Mucosa of stomach (tissue), 1 donor: ENCODE measurements at regions not wholly inside any gene's neighbourhood (a gene's known extent, or its start where the extent isn't known, plus 50 kb on each side); places are given as distances from the start of the nearest gene placed in this dataset.
"Not testable (repeated sequence)": the region's sequence is repeated elsewhere in the genome, so short reads cannot be mapped to it uniquely, and the experiment has no call there.

ENCODE experiments used
- H3K27me3 ChIP-seq: one replicate; pipeline ENCODE4 v1.7.0; 2013; ENCODE audit warnings: mild to moderate bottlenecking, low read length; ENCODE audit not compliant: control insufficient read depth, insufficient read depth
- H3K36me3 ChIP-seq: one replicate; pipeline ENCODE4 v1.7.0; 2013; ENCODE audit warnings: low read length; ENCODE audit not compliant: control insufficient read depth, insufficient read depth
- H3K4me1 ChIP-seq: one replicate; pipeline ENCODE4 v1.7.0; 2013; ENCODE audit warnings: mild to moderate bottlenecking, low read length; ENCODE audit not compliant: control insufficient read depth, insufficient read depth
- H3K4me3 ChIP-seq: one replicate; pipeline ENCODE4 v1.7.0; 2013; ENCODE audit warnings: low read length
- H3K9ac ChIP-seq: one replicate; pipeline ENCODE4 v1.7.0; 2013; ENCODE audit warnings: mild to moderate bottlenecking, low read length, moderate library complexity
- H3K9me3 ChIP-seq: one replicate; pipeline ENCODE4 v1.7.0; 2013; ENCODE audit warnings: mild to moderate bottlenecking, low read length, moderate library complexity; ENCODE audit not compliant: control insufficient read depth
- donor health status: Pancreatic carcinoma.

DNA sequence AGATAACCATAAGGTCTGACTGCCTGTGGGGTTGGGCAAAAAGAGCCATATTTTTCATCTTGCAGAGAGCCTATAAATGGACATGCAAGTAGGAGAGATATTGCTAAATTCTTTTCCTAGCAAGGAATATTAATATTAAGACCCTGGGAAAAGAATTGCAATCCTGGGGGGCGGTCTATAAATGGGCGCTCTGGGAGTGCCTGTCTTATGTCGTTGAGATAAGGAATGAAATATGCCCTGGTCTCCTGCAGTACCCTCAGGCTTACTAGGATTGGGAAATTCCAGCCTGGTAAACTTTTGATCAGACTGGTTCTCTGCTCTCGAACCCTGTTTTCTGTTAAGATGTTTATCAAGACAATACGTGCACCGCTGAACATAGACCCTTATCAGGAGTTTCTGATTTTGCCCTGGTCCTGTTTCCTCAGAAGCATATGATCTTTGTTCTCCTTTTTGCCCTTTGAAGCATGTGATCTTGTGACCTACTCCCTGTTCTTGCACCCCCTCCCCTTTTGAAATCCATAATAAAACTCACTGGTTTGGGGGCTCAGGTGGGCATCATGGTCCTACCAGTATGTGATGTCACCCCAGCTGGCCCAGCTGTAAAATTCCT is 1458.3 kb downstream of the PCDH9 start:
- H3K27me3 ChIP-seq, H3K4me3 ChIP-seq, H3K9me3 ChIP-seq, H3K36me3 ChIP-seq, H3K9ac ChIP-seq, H3K4me1 ChIP-seq: not testable (repeated sequence)

- Histone ChIP-seq H3K4me1 (no peaks in the 10 kb centered on the region), H3K9ac (no peak overlapping the region), H3K36me3 (no peaks in the 10 kb centered on the region), H3K27me3 (no peaks in the 10 kb centered on the region), H3K4me3 (no peak overlapping the region), H3K9me3 (no peaks in the 10 kb centered on the region)
Measured at GRCh38 chr13:65768545-65768944, 1461.6 kb downstream of the PCDH9 start.

DNA sequence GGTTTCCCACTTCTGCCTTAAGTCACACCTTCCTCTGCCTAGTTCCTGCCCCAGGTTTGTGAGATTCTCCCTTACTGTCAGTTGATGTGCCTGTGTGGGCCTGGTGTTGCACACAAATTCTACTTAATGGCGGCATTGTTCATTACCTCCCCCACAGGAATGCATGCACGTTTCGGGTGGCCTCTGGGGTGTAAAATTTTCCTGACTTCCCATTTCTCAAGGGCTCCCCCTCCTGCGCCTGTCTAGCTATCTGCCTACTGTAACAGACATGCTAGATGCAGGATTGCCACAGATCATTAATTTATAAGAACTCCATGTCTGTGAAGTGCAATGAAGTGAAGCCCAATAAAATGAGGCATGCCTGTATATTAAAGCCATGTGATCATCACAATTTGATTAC is 1466.3 kb downstream of the PCDH9 start:
- Histone ChIP-seq H3K4me3 (no peak overlapping the region), H3K36me3 (no peaks in the 10 kb centered on the region), H3K9me3 (no peaks in the 10 kb centered on the region), H3K27me3 (no peaks in the 10 kb centered on the region), H3K9ac (no peak overlapping the region), H3K4me1 (no peaks in the 10 kb centered on the region)

DNA sequence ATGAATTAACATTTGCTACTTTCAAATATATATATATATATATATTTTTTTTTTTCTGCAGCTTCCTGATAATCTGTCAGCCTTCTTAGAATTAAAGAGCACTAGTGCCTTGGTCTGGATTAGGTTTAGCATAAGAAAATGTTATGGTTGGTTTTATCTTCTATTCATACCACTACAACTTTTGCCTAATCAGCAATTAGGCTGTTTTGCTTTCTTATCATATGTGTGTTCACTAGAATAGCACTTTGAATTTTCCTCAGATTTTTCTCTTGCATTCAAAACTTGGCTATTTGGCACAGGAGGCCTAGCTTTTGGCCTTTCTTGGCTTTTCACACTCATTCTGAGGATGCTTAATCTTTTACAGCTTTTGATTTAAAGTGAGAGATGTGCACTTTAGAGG is 1468.1 kb downstream of the PCDH9 start:
- H3K36me3 ChIP-seq, result no peaks in the 10 kb centered on the region
- no peak overlapping the region for H3K4me3 ChIP-seq
- H3K9me3 ChIP-seq, result no peaks in the 10 kb centered on the region
- no peak overlapping the region for H3K9ac ChIP-seq
- H3K4me1 ChIP-seq, result no peaks in the 10 kb centered on the region
- no peaks in the 10 kb centered on the region for H3K27me3 ChIP-seq

DNA sequence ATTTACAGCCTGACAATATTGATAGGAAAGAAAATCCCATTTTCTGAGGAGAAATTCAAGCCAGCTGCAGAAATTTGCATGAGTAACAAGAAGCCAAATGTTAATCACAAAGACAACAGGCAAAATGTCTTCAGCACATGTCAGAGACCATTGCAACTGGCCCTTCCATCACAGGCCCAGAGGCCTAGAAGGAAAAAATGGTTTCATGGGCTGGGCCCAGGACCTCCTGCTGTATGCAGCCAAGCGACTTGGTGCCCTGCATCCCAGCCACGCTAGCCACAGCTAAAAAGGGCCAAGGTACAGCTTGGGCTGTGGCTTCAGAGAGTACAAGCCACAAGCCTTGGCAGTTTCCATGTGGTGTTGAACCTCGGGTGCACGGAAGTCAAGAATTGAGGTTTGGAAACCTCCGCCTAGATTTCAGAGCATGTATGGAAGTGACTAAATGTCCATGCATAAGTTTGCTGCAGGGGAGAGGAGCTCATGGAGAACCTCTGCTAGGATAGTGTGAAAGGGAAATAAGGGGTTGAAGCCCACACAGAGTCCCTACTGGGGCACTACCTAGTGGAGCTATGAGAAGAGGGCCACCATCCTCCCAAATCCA is 1474.0 kb downstream of the PCDH9 start:
- H3K36me3 ChIP-seq, result no peaks in the 10 kb centered on the region
- no peaks in the 10 kb centered on the region for H3K4me1 ChIP-seq
- H3K9ac ChIP-seq, result no peak overlapping the region
- no peaks in the 10 kb centered on the region for H3K9me3 ChIP-seq
- H3K27me3 ChIP-seq, result no peaks in the 10 kb centered on the region
- H3K4me3 ChIP-seq, result no peak overlapping the region

- no peaks in the 10 kb centered on the region for H3K4me1 ChIP-seq
Measured at GRCh38 chr13:65748227-65748626, 1481.9 kb downstream of the PCDH9 start.

DNA sequence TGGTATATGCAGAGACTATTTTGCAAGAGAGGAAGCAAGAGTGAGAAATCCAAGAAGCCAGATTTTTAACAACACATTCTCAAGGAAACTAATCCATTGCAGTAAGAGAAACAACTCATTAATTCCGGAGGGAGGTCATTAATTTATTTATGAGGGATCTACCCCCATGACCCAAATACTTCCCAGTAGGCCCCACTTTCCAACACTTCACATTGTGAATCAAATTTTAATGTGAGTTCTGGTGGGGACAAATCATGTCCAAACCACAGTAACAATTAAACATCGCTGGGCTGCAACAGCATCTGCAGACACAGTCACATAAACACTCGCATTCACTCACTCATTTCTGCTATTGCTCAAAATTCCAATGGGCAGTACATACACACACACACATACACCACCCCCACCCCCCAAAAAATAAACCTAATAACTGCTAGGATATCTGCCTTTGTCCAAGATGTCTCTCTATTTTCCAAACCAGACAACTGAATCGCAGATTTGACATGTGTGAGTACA is 1483.7 kb downstream of the PCDH9 start:
- no peaks in the 10 kb centered on the region for H3K4me1 ChIP-seq
- no peaks in the 10 kb centered on the region for H3K36me3 ChIP-seq
- no peaks in the 10 kb centered on the region for H3K9me3 ChIP-seq
- no peak overlapping the region for H3K4me3 ChIP-seq
- H3K27me3 ChIP-seq, result no peaks in the 10 kb centered on the region
- no peak overlapping the region for H3K9ac ChIP-seq

More at GRCh38 chr13:65748227-65748626, 1481.9 kb downstream of the PCDH9 start:
- no peak overlapping the region for H3K4me3 ChIP-seq
- no peaks in the 10 kb centered on the region for H3K9me3 ChIP-seq
- H3K36me3 ChIP-seq, result no peaks in the 10 kb centered on the region
- H3K27me3 ChIP-seq, result no peaks in the 10 kb centered on the region
- no peak overlapping the region for H3K9ac ChIP-seq

GRCh38 chr13:65744836-65745235 is 1485.3 kb downstream of the PCDH9 start:
- H3K4me1 ChIP-seq, result no peaks in the 10 kb centered on the region
- no peaks in the 10 kb centered on the region for H3K27me3 ChIP-seq
- no peak overlapping the region for H3K9ac ChIP-seq
- H3K9me3 ChIP-seq, result no peaks in the 10 kb centered on the region
- no peak overlapping the region for H3K4me3 ChIP-seq
- no peaks in the 10 kb centered on the region for H3K36me3 ChIP-seq

DNA sequence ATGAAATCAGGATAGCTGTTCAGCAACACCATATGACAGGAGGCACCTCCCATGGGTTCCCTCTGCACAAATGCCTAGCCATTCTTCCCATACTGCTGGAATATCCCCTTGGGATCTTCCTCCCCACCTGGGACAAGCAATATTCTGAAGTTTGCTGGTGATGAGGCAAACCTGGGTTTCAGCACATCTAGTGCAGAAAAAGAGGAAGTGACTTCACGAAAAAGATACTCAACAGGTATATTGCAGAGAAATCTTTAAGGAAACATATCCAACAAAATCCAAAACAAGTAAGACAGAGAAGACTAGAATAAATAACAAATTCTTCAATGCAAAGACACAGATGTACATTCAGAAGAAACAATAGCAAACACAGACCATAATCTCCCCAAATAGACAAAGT is 1497.0 kb downstream of the PCDH9 start:
- Histone ChIP-seq H3K9me3 (no peaks in the 10 kb centered on the region), H3K27me3 (no peaks in the 10 kb centered on the region), H3K4me1 (no peaks in the 10 kb centered on the region), H3K4me3 (no peak overlapping the region), H3K9ac (no peak overlapping the region), H3K36me3 (no peaks in the 10 kb centered on the region)

- Histone ChIP-seq H3K27me3 (no peaks in the 10 kb centered on the region), H3K4me1 (no peaks in the 10 kb centered on the region), H3K9ac (no peak overlapping the region), H3K4me3 (no peak overlapping the region), H3K36me3 (no peaks in the 10 kb centered on the region), H3K9me3 (no peaks in the 10 kb centered on the region)
Measured at GRCh38 chr13:65727070-65727469, 1503.1 kb downstream of the PCDH9 start.

- Histone ChIP-seq H3K4me1 (no peaks in the 10 kb centered on the region), H3K9ac (no peak overlapping the region), H3K4me3 (no peak overlapping the region), H3K36me3 (no peaks in the 10 kb centered on the region), H3K27me3 (no peaks in the 10 kb centered on the region), H3K9me3 (no peaks in the 10 kb centered on the region)
Measured at GRCh38 chr13:65725006-65725405, 1505.1 kb downstream of the PCDH9 start.

GRCh38 chr13:65724226-65724625 is 1505.9 kb downstream of the PCDH9 start:
- Histone ChIP-seq H3K27me3 (no peaks in the 10 kb centered on the region), H3K9ac (no peak overlapping the region), H3K9me3 (no peaks in the 10 kb centered on the region), H3K4me1 (no peaks in the 10 kb centered on the region), H3K36me3 (no peaks in the 10 kb centered on the region), H3K4me3 (no peak overlapping the region)
